ENCODE measurements at regions not wholly inside any gene's neighbourhood (a gene's known extent, or its start where the extent isn't known, plus 50 kb on each side); places are given as distances from the start of the nearest gene placed in this dataset.

- TF ChIP-seq NFRKB (IDR thresholded peaks at IDR 0.05) (no peak), FOXA1 (IDR thresholded peaks at IDR 0.05) (no peak), HDGF (IDR thresholded peaks at IDR 0.05; ENCODE audit: borderline replicate concordance) (no peak), ARNT (IDR thresholded peaks at IDR 0.05) (no peak), SUZ12 (IDR thresholded peaks at IDR 0.05) (no peak)
- ChIA-PET CTCF (no interaction called here), POLR2A (no interaction called here)
- DNase-seq (ENCODE audit: extremely low spot score), result no peak
Measured at GRCh38 chr21:26404288-26404687, 168.8 kb downstream of the CYYR1 start.

DNA sequence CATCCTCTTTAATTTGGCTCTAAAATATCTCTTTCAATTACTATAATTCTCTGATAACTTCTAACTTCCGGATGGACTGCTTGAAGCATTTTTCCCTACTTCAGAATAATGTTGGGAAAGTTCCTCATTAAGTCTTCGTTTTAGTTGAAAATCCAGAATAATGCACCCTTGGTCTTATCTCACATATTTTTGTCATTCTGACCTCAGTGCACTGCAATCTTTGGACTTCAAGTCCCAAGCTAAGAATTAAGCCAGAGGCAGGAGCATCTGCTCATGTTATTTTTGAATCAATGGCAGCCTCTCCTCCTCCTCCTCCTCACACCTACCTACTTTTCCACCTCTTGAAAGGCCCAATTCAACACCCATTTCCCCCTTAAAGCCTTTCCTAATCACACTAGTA, 169.8 kb downstream of the CYYR1 start:
- CTCF ChIA-PET, result interaction anchor here (0.5 kb wide), 1 partner anchor 279 kb away, joined by 3 read pairs; no protein-coding TSS in a partner anchor
- no peak for TF ChIP-seq L3MBTL2 (conservative IDR thresholded peaks at IDR 0.05)
- no peak for TF ChIP-seq FOXM1 (IDR thresholded peaks at IDR 0.05; ENCODE audit: borderline replicate concordance)
- TF ChIP-seq FOXA1 (IDR thresholded peaks at IDR 0.05), result no peak
- POLR2A ChIA-PET, result no interaction called here
- DNase-seq (ENCODE audit: extremely low spot score), result no peak

DNA sequence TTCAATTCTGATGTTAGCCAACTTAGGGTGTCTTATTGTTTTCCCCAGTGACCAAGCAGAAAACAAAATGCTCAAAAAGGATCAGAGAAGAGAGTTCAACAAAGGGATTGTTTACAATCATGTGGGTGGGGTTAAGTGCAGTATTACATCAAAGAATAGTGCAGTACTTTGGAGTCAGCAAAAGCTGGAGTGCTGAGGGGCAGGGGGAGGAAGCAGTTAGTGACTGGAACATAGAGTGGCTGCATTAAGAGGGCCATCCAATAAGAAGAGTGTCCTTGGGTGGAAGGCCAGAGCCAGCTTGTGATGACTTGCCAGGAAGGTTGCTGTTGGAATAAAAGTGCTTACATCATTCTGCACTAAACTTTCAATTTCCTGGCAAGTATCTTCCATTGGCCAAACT, 175.5 kb downstream of the CYYR1 start:
- no peak for DNase-seq (ENCODE audit: extremely low spot score)
- CTCF ChIA-PET, result no interaction called here
- TF ChIP-seq ZNF384 (IDR thresholded peaks at IDR 0.05), result no peak
- TF ChIP-seq SUZ12 (IDR thresholded peaks at IDR 0.05), result no peak
- no peak for TF ChIP-seq LEF1 (IDR thresholded peaks at IDR 0.05; ENCODE audit: borderline replicate concordance)
- TF ChIP-seq FOXK2 (IDR thresholded peaks at IDR 0.05), result no peak
- no peak for TF ChIP-seq L3MBTL2 (conservative IDR thresholded peaks at IDR 0.05)
- TF ChIP-seq HDGF (IDR thresholded peaks at IDR 0.05; ENCODE audit: borderline replicate concordance), result no peak
- TF ChIP-seq FOXA1 (IDR thresholded peaks at IDR 0.05), result no peak
- no peak for TF ChIP-seq CTBP1 (IDR thresholded peaks at IDR 0.05; ENCODE audit: borderline replicate concordance)
- TF ChIP-seq PKNOX1 (IDR thresholded peaks at IDR 0.05), result no peak
- no peak for TF ChIP-seq BHLHE40 (IDR thresholded peaks at IDR 0.05; ENCODE audit: borderline replicate concordance)
- no peak for TF ChIP-seq FOXM1 (IDR thresholded peaks at IDR 0.05; ENCODE audit: borderline replicate concordance)
- TF ChIP-seq NFRKB (IDR thresholded peaks at IDR 0.05), result no peak
- TF ChIP-seq TARDBP (IDR thresholded peaks at IDR 0.05), result no peak
- no peak for TF ChIP-seq ELF4 (IDR thresholded peaks at IDR 0.05)
- TF ChIP-seq ARNT (IDR thresholded peaks at IDR 0.05), result no peak
- TF ChIP-seq SP1 (IDR thresholded peaks at IDR 0.05), result no peak
- POLR2A ChIA-PET, result no interaction called here

- no peak for DNase-seq (ENCODE audit: extremely low spot score)
- POLR2A ChIA-PET, result no interaction called here
- TF ChIP-seq SP1 (IDR thresholded peaks at IDR 0.05), result no peak
- TF ChIP-seq SUZ12 (IDR thresholded peaks at IDR 0.05), result no peak
- no peak for TF ChIP-seq FOXK2 (IDR thresholded peaks at IDR 0.05)
- no peak for TF ChIP-seq PKNOX1 (IDR thresholded peaks at IDR 0.05)
- TF ChIP-seq FOXA1 (IDR thresholded peaks at IDR 0.05), result no peak
- TF ChIP-seq ARNT (IDR thresholded peaks at IDR 0.05), result no peak
- CTCF ChIA-PET, result no interaction called here
Measured at GRCh38 chr21:26394341-26394740, 178.7 kb downstream of the CYYR1 start.

DNA sequence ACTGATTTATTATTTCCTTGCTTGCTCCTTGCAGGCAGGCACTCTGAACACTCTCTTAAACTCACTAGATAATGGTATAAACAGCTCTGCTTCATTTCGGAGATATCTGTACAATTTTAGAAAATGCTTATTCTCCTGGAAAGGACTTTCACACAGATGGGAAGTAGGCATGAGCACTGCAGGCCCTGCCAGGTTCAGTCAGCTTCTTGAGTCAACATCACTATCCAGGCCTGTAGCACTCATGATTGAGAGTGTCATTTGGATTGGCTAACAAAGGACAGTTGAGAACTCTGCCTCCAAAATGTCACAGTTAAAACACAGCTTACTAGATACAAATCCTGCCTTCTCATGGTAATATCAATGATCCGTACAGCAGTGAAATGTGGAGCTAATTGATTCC, 181.9 kb downstream of the CYYR1 start:
- POLR2A ChIA-PET, result no interaction called here

DNA sequence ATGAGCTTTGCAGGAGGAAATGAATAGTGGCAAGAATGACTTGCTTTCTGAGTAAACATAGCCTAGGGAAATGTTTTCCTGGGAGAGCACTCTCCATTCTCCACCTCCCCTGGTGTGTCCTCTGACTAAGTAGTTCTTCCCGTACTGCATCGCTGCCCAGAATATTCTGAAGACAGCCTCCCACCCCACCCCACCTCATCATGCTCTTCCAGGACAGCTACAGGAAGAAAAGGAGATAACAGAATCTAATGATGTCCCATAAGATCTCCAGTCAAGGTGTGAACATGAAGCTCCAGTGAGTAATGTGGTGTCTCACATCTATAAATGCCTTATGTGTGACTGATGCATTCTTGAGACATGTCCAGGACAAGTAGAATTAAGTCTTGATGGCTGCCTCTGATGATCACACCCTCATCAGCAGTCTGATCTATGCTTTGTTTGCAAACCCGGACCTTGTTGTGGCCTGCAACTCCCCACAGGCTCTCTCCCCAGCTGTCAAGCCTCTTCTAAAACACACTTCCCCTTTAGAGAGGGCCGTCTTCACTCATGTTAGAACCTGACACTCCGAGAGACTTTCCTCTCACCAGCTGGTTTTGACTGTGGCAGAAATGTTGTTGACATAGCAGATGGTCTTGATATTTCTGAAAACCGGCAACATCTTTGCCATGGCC, 183.0 kb downstream of the CYYR1 start:
- POLR2A ChIA-PET, result no interaction called here
- TF ChIP-seq SUZ12 (IDR thresholded peaks at IDR 0.05), result no peak
- TF ChIP-seq CTBP1 (IDR thresholded peaks at IDR 0.05; ENCODE audit: borderline replicate concordance), result no peak
- no peak for TF ChIP-seq ARNT (IDR thresholded peaks at IDR 0.05)
- TF ChIP-seq ELF4 (IDR thresholded peaks at IDR 0.05), result no peak
- no peak for TF ChIP-seq LEF1 (IDR thresholded peaks at IDR 0.05; ENCODE audit: borderline replicate concordance)
- TF ChIP-seq FOXA1 (IDR thresholded peaks at IDR 0.05), result no peak
- TF ChIP-seq HDGF (IDR thresholded peaks at IDR 0.05; ENCODE audit: borderline replicate concordance), result no peak
- TF ChIP-seq BHLHE40 (IDR thresholded peaks at IDR 0.05; ENCODE audit: borderline replicate concordance), result no peak
- TF ChIP-seq PKNOX1 (IDR thresholded peaks at IDR 0.05), result no peak
- TF ChIP-seq L3MBTL2 (conservative IDR thresholded peaks at IDR 0.05), result no peak
- TF ChIP-seq FOXK2 (IDR thresholded peaks at IDR 0.05), result no peak
- TF ChIP-seq TARDBP (IDR thresholded peaks at IDR 0.05), result no peak
- no peak for TF ChIP-seq SP1 (IDR thresholded peaks at IDR 0.05)
- no peak for TF ChIP-seq NFRKB (IDR thresholded peaks at IDR 0.05)
- no peak for TF ChIP-seq ZNF384 (IDR thresholded peaks at IDR 0.05)
- TF ChIP-seq FOXM1 (IDR thresholded peaks at IDR 0.05; ENCODE audit: borderline replicate concordance), result no peak
- CTCF ChIA-PET, result no interaction called here
- DNase-seq (ENCODE audit: extremely low spot score), result no peak

More for the DNA sequence above, 181.9 kb downstream of the CYYR1 start:
- DNase-seq (ENCODE audit: extremely low spot score), result no peak
- TF ChIP-seq PKNOX1 (IDR thresholded peaks at IDR 0.05) (no peak), ELF4 (IDR thresholded peaks at IDR 0.05) (no peak), FOXM1 (IDR thresholded peaks at IDR 0.05; ENCODE audit: borderline replicate concordance) (no peak), ARNT (IDR thresholded peaks at IDR 0.05) (no peak), CTBP1 (IDR thresholded peaks at IDR 0.05; ENCODE audit: borderline replicate concordance) (no peak), NFRKB (IDR thresholded peaks at IDR 0.05) (no peak), TARDBP (IDR thresholded peaks at IDR 0.05) (no peak), ZNF384 (IDR thresholded peaks at IDR 0.05) (no peak), L3MBTL2 (conservative IDR thresholded peaks at IDR 0.05) (no peak), HDGF (IDR thresholded peaks at IDR 0.05; ENCODE audit: borderline replicate concordance) (no peak), BHLHE40 (IDR thresholded peaks at IDR 0.05; ENCODE audit: borderline replicate concordance) (no peak)
- CTCF ChIA-PET, result no interaction called here
